Spleen (tissue), 11 donors: ENCODE measurements at regions not wholly inside any gene's neighbourhood (a gene's known extent, or its start where the extent isn't known, plus 50 kb on each side); places are given as distances from the start of the nearest gene placed in this dataset.

Experiments
- DNase-seq: peaks from one replicate; pipeline ENCODE4 v3.0.0-alpha.2; 2020
- H3K27ac ChIP-seq, 8 donors: fragments of 200-600 bp; sonication (generic) in 7 of 8; 1 replicate in 4 of 8; 2 replicates in 4 of 8; pipeline versions ENCODE4 v1.5.0 to v1.8.0; 2016 to 2021; ENCODE audit warnings: inconsistent platforms in 4 of 8, mild to moderate bottlenecking in 4 of 8, moderate library complexity in 1 of 8
- H3K27me3 ChIP-seq, 7 donors: fragments of 200-600 bp; sonication (generic) in 6 of 7; replicated peaks in 1 of 7; 1 replicate in 4 of 7; 2 replicates in 3 of 7; pipeline versions ENCODE4 v1.5.0 to v1.8.0; 2016 to 2021; ENCODE audit warnings: inconsistent platforms in 3 of 7, mild to moderate bottlenecking in 1 of 7
- H3K36me3 ChIP-seq, 6 donors: fragments of 200-600 bp; sonication (generic) in 5 of 6; 1 replicate in 4 of 6; 2 replicates in 2 of 6; pipeline versions ENCODE4 v1.5.0 to v1.8.0; 2016 to 2021; ENCODE audit warnings: inconsistent platforms in 2 of 6
- H3K4me1 ChIP-seq, 6 donors: fragments of 200-600 bp; sonication (generic) in 5 of 6; 1 replicate in 3 of 6; 2 replicates in 3 of 6; pipeline versions ENCODE4 v1.5.0 to v1.8.0; 2016 to 2021; ENCODE audit warnings: inconsistent platforms in 3 of 6
- H3K4me3 ChIP-seq, 8 donors: fragments of 200-600 bp; sonication (generic) in 7 of 8; 1 replicate in 4 of 8; 2 replicates in 4 of 8; pipeline versions ENCODE4 v1.5.0 to v1.8.0; 2016 to 2021; ENCODE audit warnings: inconsistent platforms in 4 of 8, mild to moderate bottlenecking in 4 of 8, moderate library complexity in 2 of 8
- H3K9me3 ChIP-seq, 8 donors: fragments of 200-600 bp; sonication (generic) in 7 of 8; 1 replicate in 4 of 8; 2 replicates in 4 of 8; pipeline versions ENCODE4 v1.5.0 to v1.8.0; 2016 to 2021; ENCODE audit warnings: inconsistent platforms in 4 of 8
- CTCF ChIP-seq, 11 experiments: fragments of 200-600 bp in 7 of 11; fragments of 450-650 bp in 4 of 11; sonication (generic) in 4 of 11; IDR thresholded peaks in 8 of 11; conservative IDR thresholded peaks in 3 of 11; 1 replicate in 7 of 11; 2 replicates in 4 of 11; pipeline versions ENCODE4 v1.4.0 to v1.8.0; 2016 to 2021; ENCODE audit warnings: antibody characterized with exemption in 11 of 11, inconsistent platforms in 4 of 11, mild to moderate bottlenecking in 1 of 11
- POLR2A ChIP-seq, 3 donors: fragments of 450-650 bp; IDR thresholded peaks; one replicate each; pipeline ENCODE4 v1.5.1; 2017; ENCODE audit warnings: antibody characterized with exemption in 3 of 3, mild to moderate bottlenecking in 1 of 3
- POLR2AphosphoS5 ChIP-seq, 3 donors: sonication (generic); formaldehyde crosslinking; IDR thresholded peaks; one replicate each; pipeline ENCODE4 v1.5.1; 2017; ENCODE audit warnings: antibody characterized with exemption in 3 of 3
- WGBS, 5 donors: extraction: QIAGEN DNeasy Blood & Tissue Kit in 3 of 5; methylation state at CpG; one replicate each; pipeline versions ENCODE4 v1.1.5 to v1.1.7; 2013 to 2018; 5-methylcytosine and 5-hydroxymethylcytosine counted together
- intact Hi-C: fragments of 100-400 bp; cut with DNase I; formaldehyde crosslinking; loops from one replicate; pipeline ENCODE4 v1.15.0; 2023; ENCODE audit warnings: low total_unique reads
- donor health status: healthy with polysubstance abuse.
- donor health status: DM: no; HTN: no; CAD: no; lungs with moderate emphysema.
- donor health status: DM: no; HTN: no; CAD: no.
- donor health status: Bipolar disorder and iron deficiency.
- donor health status: healthy.
- donor health status: DM: no; HTN: no; CAD: no.
- donor health status: DM: yes; HTN: yes; CAD: no.

GRCh38 chrX:140848800-140849199, 139.2 kb downstream of the LINC00632 start:
- H3K9me3 ChIP-seq: no peaks in the 10 kb centered on the region

GRCh38 chrX:140860718-140861117, 141.7 kb upstream of the SPANXB1 start:
- WGBS, 5 donors: 60 to 89% (median 84%) methylated on average over 1 to 9 of the region's 9 CpGs
- Histone ChIP-seq H3K4me3 (no peak overlapping the region), H3K9me3 (no peaks in the 10 kb centered on the region), H3K4me1 (no peaks in the 10 kb centered on the region), H3K27me3 (no peaks in the 10 kb centered on the region), H3K27ac (no peak overlapping the region), H3K36me3 (no peaks in the 10 kb centered on the region)
- intact Hi-C loops: no loop called here
- TF ChIP-seq POLR2A (IDR thresholded peaks at IDR 0.05) (no peak), POLR2AphosphoS5 (IDR thresholded peaks at IDR 0.05) (no peak), CTCF (IDR thresholded peaks at IDR 0.05 in 8 of 11, conservative IDR thresholded peaks at IDR 0.05 in 3 of 11) (no peak)
- DNase-seq: peak; percentile 58

More at GRCh38 chrX:140848800-140849199, 139.2 kb downstream of the LINC00632 start:
- TF ChIP-seq POLR2AphosphoS5 (IDR thresholded peaks at IDR 0.05) (no peak), CTCF (IDR thresholded peaks at IDR 0.05 in 8 of 11, conservative IDR thresholded peaks at IDR 0.05 in 3 of 11) (no peak), POLR2A (IDR thresholded peaks at IDR 0.05) (no peak)
- no peak overlapping the region for H3K27ac ChIP-seq
- no peak for DNase-seq
- no peaks in the 10 kb centered on the region for H3K4me1 ChIP-seq
- intact Hi-C loops: no loop called here
- H3K27me3 ChIP-seq: no peaks in the 10 kb centered on the region
- no peaks in the 10 kb centered on the region for H3K36me3 ChIP-seq
- H3K4me3 ChIP-seq: no peak overlapping the region
- WGBS, 5 donors: 89 to 97% (median 92%) methylated on average over 5 of the region's 5 CpGs

- Histone ChIP-seq H3K4me1 (no peaks in the 10 kb centered on the region), H3K27ac (no peak overlapping the region), H3K9me3 (peaks cover 0 to 15% (median 3%) of the 10 kb centered on the region in 8 donors), H3K36me3 (no peaks in the 10 kb centered on the region), H3K4me3 (no peak overlapping the region), H3K27me3 (no peaks in the 10 kb centered on the region)
- intact Hi-C loops: no loop called here
- DNase-seq: no peak
- WGBS, 5 donors: 73 to 90% (median 84%) methylated on average over 1 of the region's 1 CpG
- TF ChIP-seq POLR2A (IDR thresholded peaks at IDR 0.05) (no peak), POLR2AphosphoS5 (IDR thresholded peaks at IDR 0.05) (no peak), CTCF (IDR thresholded peaks at IDR 0.05 in 8 of 11, conservative IDR thresholded peaks at IDR 0.05 in 3 of 11) (no peak)
Observed at GRCh38 chrX:140866446-140866845, 135.9 kb upstream of the SPANXB1 start.

- Histone ChIP-seq H3K9me3 (no peaks in the 10 kb centered on the region), H3K27me3 (no peaks in the 10 kb centered on the region), H3K4me1 (no peaks in the 10 kb centered on the region), H3K27ac (no peak overlapping the region), H3K36me3 (no peaks in the 10 kb centered on the region), H3K4me3 (no peak overlapping the region)
- TF ChIP-seq POLR2AphosphoS5 (IDR thresholded peaks at IDR 0.05) (no peak), CTCF (IDR thresholded peaks at IDR 0.05 in 8 of 11, conservative IDR thresholded peaks at IDR 0.05 in 3 of 11) (no peak), POLR2A (IDR thresholded peaks at IDR 0.05) (no peak)
- intact Hi-C loops: no loop called here
- DNase-seq: no peak
Observed at GRCh38 chrX:140912606-140913005, 89.8 kb upstream of the SPANXB1 start.
